HL-60/S4 (cell line): ENCODE measurements at regions not wholly inside any gene's neighbourhood (a gene's known extent, or its start where the extent isn't known, plus 50 kb on each side); places are given as distances from the start of the nearest gene placed in this dataset.
"Not testable (repeated sequence)": the region's sequence is repeated elsewhere in the genome, so short reads cannot be mapped to it uniquely, and the experiment has no call there.

Experiments used
- in situ Hi-C: fragments of 300-500 bp; cut with MboI; formaldehyde crosslinking; loops from 2 replicates; pipeline ENCODE4 v1.14.3; 2022; ENCODE audit warnings: low sequenced_read_pairs

DNA sequence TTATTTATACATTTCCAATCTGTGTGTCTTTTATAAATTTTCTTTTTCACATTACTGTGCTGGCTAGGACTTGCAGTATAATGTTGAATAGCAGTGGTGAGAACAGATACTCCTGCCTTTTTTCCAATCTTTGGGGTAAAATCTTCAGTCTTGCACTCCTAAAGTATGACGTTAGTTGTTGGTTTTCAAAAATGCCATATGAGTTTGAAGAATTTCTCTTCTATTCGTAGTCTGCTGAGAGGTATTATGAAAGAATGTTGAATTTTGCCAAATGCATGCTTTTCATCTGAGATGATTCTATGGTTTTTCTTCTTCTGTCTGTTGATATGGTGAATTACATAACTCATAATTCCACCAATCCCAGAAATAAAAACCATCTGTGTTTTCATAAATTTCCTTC, 335.3 kb upstream of the CHST9 start:
- in situ Hi-C loops, result no loop called here

DNA sequence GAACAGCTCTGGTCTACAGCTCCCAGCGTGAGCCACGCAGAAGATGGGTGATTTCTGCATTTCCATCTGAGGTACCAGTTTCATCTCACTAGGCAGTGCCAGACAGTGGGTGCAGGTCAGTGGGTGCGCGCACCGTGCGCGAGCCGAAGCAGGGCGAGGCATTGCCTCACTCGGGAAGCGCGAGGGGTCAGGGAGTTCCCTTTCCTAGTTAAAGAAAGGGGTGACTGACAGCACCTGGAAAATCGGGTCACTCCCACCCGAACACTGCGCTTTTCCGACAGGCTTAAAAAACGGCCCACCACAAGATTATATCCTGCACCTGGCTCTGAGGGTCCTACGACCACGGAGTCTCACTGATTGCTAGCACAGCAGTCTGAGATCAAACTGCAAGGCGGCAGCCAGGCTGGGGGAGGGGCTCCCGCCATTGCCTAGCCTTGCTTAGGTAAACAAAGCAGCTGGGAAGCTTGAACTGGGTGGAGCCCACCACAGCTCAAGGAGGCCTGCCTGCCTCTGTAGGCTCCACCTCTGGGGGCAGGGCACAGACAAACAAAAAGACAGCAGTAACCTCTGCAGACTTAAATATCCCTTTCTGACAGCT, 325.0 kb upstream of the CHST9 start:
- in situ Hi-C loops, result not testable (repeated sequence)

DNA sequence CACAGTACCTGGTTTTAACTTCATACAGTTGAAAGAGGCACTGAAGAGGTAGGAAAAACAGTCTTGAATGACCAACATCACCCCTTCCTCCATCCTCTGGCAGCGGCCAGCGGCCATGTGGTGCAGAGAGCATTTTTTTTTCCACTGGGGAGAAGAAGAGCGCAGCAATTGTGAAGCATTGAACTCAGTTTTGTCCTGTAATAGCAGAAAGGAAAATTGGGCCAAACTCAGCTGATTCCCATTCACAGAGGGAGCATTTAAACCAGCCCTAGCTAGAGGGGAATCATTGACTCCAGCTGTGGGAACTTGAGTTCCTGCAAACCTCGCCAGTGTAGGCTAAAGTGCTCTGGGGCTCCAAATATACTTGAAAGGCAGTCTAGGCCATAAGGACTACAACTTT, 316.6 kb upstream of the CHST9 start:
- in situ Hi-C loops, result no loop called here

DNA sequence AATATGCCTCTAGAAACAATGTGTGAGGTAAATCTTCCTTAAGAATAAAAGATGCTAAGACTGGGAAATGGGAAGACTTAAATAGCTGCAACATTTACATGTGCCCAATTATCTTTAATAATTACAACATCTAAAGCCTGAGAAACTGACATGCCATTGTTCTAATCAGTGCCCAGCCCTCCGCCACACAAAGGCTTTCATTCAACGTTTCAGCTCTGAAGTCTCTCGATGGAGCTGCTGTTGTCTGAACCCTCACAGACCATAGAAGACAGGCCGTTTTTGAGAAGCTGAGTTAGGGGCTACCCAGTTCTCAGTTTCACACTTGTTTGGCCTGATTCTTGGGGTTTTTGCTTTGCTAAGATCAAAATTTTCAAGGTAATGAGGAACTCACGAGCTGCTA, 315.4 kb upstream of the CHST9 start:
- in situ Hi-C loops, result no loop called here

DNA sequence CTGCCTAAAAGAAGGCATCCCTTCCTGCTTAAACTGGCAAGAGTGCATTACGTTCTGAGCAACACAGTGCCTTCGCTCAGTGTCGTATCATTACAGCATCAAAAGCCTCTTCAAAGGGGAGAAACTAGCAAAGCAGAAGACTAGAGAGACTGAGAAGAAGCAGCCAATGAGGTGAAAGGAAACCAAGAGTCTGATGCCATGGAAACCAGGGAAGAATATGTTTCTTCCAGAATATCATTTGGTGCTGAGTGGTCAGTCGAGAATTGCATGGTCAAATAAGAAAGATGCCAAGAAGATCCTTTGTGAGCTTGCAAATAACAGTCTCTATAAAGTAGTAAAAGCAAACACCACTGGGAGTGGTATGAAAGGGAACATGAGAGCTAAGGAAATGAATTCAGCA, 312.1 kb upstream of the CHST9 start:
- in situ Hi-C loops, result no loop called here

DNA sequence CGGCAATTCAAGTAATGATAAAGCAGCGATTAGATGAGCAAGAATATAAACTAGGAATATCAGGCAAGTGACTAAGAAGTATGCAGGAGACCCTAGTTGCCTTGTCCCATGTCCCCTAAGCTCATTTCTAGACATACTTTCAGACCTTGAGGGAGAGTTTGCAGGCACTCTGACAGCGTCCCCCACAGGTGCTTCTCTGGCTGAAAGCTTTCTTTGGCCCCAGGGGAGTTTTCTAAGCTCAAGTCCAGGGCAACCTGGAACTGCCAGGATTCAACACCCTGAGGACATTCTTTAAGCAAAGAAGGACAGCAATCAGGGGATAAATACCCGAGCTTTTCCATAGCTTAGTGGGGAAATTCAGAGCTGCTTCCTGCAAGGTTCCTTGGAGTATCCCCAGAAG, 308.1 kb upstream of the CHST9 start:
- in situ Hi-C loops, result no loop called here

DNA sequence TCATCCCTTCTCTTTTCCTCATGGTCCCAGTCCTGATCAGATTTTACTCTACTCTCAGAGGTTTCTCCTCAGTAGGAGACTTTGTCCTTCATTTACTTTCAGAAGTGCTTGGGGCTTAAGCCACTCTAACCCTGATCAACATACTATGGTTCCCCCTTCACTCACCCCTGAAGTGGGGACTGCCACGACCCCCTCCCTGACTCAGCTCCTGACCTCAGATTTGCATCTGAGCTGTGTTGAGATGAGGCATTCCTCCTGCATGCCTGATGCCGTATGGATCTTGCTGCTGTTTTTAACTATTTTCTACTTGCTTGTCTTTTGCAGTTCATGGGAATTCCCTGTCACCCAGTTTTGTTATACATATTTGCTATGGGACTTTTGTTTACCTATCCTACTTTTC, 306.7 kb upstream of the CHST9 start:
- in situ Hi-C loops, result no loop called here

DNA sequence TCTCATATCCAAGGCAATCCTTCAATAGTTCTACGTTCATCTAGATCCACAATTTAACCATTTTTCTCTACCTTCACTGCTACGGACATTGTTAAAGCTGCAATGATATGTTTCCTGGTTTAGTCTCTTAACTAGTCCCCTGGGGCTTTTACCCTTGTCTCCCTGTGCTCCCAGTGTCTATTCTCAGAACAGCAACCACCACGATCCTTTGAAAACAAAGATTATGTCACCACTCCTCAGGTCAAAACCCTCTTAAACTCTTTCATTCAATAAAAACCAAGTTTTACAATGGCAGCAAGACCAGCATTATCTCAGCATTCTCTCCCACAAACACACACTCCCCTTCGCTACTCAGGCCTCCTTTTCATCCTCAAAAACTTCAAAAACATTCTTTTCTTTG, 298.2 kb upstream of the CHST9 start:
- in situ Hi-C loops, result no loop called here

DNA sequence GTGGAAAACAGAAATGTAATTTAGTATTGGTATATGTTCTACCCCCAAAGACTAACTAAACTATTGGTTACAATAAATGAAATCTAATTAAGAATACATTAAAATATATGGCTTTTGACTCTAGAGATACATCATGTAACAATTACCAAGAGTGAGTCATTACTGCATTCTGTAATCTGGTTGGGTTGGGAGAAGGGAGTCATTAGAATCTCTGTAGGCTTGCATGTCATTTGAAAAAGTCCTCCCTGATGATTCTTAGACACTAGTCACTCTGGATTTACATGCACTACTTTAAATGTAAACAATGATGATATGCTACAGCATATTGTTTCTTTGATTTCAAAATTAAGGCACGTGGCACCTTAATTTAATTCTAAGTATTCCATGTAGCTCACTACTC, 293.4 kb upstream of the CHST9 start:
- in situ Hi-C loops, result no loop called here

DNA sequence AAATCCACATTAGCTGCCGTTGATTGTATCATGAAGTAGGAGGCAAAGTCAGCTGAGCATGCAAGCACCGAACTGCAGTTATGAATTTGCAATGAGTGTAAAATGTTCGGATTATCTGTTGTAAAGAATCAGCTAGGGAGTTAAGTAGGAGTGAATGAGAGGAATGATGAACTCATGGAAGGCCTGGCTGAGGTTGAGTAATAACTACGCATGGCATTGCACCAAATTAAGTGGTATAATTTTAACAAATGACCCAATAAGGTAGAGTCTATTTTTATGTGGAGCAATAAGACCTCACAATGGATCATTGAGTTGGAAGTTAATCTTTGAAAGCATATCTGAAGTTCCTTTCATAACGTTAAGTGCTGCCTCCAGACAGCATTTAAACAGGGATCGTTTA, 288.2 kb upstream of the CHST9 start:
- in situ Hi-C loops, result no loop called here

DNA sequence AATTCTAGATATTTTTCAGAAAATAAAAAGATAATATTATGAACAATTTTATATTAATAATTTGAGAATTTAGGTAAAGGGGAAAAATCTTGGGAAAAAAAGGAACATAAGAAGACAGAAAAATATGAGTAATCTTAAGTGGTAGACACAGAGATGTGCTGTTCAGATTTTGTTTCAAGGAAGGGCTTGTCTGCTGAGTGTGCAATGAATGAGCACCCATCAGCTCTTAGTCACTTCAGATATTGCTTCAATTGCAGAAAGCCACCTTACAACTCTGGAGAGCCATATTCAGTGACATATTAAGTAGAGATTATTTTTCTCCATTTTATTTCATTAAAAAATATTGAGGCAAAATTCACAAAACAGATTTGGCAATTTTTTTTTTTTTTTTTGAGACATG, 282.0 kb upstream of the CHST9 start:
- in situ Hi-C loops, result no loop called here

DNA sequence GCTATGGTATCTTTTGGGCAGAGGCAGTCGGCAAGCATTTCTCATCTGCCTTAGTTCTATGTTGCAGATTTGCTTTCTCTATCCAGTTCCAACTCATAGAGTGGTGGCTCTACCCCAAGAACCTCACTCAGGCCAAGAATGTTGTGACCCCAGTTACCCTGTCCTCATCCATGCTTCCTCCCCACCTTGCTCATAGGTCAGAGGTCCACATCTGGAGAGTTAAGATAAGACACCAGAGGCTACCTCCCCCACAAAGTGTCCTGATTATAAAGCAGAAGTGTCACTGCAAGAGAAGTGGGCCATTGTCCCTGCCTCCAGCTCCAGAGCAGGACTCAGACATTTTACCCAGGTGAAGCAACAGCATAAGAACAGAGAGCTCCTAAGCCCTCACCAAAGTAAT, 276.8 kb upstream of the CHST9 start:
- in situ Hi-C loops, result no loop called here

DNA sequence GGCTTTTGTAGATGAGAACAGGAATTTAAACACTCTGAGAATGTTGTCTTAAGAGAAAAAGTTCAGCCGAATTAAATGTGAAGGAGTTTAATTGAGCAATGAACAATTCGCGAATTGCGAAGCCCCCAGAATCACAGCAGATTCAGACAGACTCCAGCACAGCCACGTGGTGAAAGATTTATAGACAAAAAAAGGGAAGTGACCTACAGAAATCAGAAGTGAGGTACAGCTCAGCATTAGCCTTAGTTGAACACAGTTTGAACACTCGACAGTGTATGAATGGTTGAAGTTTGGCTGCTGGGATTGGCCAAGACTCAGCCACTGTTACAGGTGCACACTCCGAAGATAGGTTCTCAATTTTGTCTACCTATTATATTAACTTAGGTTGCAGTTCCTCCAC, 264.0 kb upstream of the CHST9 start:
- in situ Hi-C loops, result no loop called here

DNA sequence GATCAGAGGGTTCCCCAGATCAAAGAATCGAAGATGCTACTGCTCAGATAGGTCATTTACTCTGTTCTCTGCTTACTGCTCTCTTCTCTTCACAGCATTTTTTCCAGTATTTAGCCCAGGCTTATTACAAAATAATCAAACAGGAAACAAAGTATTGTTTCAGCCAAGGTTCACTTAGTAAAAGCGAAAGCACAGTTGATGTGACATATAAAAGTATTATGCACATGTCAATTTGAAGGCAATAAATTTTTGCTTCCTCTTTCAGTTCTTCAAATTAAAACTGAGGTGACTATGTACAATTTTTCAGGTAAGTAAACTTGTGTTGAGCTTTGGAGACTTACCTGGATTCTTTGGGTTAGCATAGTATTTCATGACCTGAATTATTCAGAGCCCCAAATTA, 262.8 kb upstream of the CHST9 start:
- in situ Hi-C loops, result no loop called here

DNA sequence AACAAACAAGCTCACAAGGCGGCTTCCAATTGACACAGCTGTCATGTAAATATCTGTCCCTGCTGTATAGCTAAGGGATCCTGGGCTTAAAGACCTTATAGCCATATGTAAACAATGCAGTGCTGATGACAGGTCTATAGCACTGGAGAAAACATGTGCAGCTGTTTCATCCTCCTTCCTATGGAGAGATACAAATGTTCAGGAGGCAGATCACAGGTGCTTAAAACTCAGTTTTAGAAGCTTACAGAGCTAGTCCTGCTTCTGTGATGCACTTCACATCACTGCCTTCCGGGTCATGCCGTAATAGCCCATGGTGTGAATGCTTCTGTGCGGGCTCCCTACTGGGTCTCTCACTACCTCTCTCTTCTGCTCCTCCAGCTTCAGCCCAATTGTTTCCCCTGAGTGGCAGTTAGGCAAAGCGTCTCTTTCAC, 262.4 kb upstream of the CHST9 start:
- in situ Hi-C loops, result no loop called here

DNA sequence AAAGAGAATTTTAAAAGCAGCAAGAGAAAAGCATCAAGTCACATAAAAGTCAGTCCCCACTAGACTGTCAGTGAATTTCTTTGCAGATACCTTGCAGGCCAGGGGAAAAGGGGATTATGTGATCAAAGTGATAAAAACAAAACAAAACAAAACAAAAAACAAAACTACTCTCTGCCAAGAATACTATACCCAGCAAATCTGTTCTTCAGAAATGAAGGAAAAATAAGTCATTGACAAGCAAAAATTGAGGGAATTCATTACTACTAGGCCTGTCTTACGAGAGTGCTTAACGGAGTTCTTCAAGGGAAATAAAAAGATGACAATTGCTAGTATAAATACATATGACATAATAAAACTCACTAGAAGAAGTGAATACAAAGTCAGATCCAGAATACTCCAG, 245.5 kb upstream of the CHST9 start:
- in situ Hi-C loops, result no loop called here

DNA sequence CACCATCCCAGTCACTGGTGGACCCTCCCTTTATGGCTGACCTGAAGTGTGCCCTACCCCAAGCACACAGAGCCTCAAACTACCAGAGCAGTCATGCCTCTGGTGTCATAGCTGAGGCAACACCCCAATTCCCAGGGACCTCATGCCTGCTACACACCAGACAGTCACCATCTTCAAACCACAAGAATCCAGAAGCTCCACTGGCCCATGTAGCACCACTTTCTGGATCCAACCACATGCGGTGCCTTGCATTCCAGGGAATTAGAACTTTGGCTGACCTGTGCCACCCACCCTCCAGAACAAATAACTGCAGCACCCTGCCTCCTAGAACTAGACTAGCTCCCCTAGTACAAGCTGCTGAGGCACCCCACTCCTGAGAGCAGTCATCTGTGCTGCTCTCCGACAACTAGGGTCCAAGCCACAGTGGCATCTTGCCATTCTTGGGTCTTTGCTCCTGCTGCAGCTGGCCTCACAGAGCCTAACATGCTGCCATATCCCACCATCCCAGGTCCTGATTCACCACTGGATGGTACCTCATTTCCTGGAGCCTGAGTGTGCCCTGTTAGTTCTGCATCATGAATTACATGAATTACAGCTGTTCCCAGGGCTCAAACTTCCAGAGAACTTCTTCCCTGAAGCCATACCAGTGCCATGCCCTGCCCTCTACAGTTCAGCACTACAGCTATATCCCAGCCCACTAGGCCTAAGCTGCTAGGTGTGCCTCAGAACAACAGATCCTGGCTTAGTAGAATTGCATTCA, 243.8 kb upstream of the CHST9 start:
- in situ Hi-C loops, result no loop called here

DNA sequence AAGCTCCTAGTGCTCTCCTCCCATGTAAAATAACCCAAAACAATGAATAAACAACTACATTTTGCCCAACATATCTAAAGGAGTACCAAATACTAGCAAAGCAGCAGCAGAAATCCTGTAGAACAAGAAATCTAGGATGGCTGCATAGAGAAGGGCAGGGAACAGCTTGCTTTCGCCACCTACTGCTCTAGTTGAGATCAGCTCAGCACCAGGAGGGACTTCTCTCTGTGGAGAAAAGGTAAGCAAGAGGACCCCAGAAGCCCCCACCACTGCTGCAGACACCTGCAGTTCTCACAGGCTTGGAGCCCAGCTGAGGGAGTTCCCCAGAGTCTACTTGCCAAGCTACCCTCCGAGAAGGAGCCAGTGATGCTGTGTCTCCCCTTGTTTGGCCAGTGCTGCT, 243.0 kb upstream of the CHST9 start:
- in situ Hi-C loops, result no loop called here

DNA sequence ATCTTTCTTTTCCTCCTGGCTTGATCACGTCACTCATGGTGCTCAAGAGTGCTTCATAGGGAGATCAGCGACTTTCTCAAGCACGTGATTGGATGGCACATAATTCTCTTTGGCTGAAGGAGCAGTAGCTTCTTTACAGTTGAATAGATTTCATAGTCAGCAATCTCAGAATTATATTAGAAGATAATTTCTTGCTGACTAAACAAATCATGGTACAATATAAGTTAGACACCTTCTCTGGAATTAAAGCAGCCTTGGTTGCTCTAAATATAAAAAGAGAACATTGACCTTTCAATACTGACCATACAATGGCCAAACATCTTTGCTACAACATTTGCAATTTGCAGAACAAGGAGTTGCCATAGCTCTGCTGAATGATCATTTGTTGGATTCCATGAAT, 238.5 kb upstream of the CHST9 start:
- in situ Hi-C loops, result no loop called here

DNA sequence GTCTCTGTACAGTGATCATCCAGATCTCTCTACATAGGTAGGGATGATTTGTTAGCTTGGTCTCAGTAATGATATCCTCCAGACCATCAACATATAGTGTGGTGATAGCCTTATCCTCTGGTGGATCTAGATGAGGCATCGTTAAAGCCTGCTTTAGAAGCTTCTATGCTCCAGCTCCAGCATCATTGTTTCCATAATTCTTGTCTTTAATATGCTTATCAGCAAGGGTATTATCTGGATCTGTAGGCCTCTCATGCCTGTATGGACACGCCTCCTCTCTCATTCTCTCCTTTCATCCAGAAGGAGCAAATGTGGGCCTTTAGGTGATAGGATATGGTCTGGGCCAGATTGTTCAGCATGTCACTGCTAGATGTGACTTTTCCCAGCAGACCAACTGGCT, 234.5 kb upstream of the CHST9 start:
- in situ Hi-C loops, result no loop called here

DNA sequence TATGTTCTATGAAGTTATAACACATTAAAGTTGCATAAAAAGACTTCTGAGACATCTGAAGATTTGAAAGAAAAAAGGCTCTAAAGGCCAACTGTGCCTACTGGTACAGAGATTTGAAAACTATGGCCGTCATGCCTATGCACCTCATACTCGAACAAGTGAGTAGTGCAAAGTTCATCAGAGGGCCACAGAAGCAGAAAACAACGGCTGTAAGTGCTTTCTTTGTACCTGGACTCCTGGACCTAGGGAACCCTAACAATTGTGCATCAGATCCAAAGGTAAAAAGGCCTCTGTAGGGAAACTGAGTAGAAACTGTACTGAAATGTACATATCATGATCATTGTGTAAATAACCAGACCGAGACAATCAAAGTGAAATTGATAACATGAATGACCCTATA, 230.4 kb upstream of the CHST9 start:
- in situ Hi-C loops, result no loop called here

DNA sequence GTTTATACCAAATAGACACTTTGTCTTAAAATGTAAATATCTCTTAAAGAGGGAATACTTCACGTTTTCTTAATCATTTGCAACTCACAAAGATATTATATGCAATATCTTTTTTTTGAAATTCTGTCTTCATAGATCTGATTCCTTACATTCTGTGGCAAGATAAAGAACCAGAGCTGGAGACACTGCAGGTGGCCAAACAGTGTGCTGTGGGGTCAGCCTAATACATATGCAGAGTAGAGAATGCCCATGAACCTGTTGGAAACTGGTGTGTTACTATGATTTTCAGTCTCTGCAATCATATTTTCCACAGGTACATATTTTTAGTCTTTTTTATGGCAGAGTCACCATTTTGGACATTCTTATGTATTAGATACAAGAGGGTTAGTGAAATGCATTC, 229.6 kb upstream of the CHST9 start:
- in situ Hi-C loops, result no loop called here
